Parathyroid adenoma (tissue), 2 donors: ENCODE measurements at regions not wholly inside any gene's neighbourhood (a gene's known extent, or its start where the extent isn't known, plus 50 kb on each side); places are given as distances from the start of the nearest gene placed in this dataset.

Experiments
- H2AFZ ChIP-seq: fragments of 300-600 bp; sonication (generic); one replicate; pipeline ENCODE4 v1.7.0; 2017; ENCODE audit warnings: antibody characterized with exemption, mild to moderate bottlenecking
- H3K27ac ChIP-seq: fragments of 300-600 bp; sonication (generic); one replicate; pipeline ENCODE4 v1.7.0; 2017
- H3K27me3 ChIP-seq: fragments of 300-600 bp; sonication (generic); one replicate; pipeline ENCODE4 v1.7.0; 2017; ENCODE audit warnings: low read length; ENCODE audit not compliant: control insufficient read depth, insufficient read depth
- H3K36me3 ChIP-seq: fragments of 300-600 bp; sonication (generic); one replicate; pipeline ENCODE4 v1.7.0; 2017; ENCODE audit warnings: low read length; ENCODE audit not compliant: control insufficient read depth, insufficient read depth
- H3K4me1 ChIP-seq: fragments of 300-600 bp; sonication (generic); one replicate; pipeline ENCODE4 v1.7.0; 2017; ENCODE audit warnings: control low read depth
- H3K4me2 ChIP-seq: fragments of 300-600 bp; sonication (generic); one replicate; pipeline ENCODE4 v1.7.0; 2017; ENCODE audit warnings: low read length
- H3K4me3 ChIP-seq: fragments of 300-600 bp; sonication (generic); one replicate; pipeline ENCODE4 v1.7.0; 2017; ENCODE audit warnings: low read depth, low read length
- H3K79me2 ChIP-seq: fragments of 300-600 bp; sonication (generic); one replicate; pipeline ENCODE4 v1.7.0; 2017; ENCODE audit warnings: control low read depth
- H3K9ac ChIP-seq: fragments of 300-600 bp; sonication (generic); one replicate; pipeline ENCODE4 v1.7.0; 2017; ENCODE audit warnings: mild to moderate bottlenecking
- H3K9me3 ChIP-seq: fragments of 300-600 bp; sonication (generic); one replicate; pipeline ENCODE4 v1.7.0; 2017; ENCODE audit warnings: low read length; ENCODE audit not compliant: control insufficient read depth
- TF ChIP-seq, protein P1 (sequence below): fragments of 300-600 bp; sonication (generic); IDR thresholded peaks from one replicate; pipeline ENCODE4 v1.7.0; 2017; ENCODE audit warnings: antibody characterized with exemption, mild to moderate bottlenecking
- donor health status: primary hyperparathyroidism.

DNA sequence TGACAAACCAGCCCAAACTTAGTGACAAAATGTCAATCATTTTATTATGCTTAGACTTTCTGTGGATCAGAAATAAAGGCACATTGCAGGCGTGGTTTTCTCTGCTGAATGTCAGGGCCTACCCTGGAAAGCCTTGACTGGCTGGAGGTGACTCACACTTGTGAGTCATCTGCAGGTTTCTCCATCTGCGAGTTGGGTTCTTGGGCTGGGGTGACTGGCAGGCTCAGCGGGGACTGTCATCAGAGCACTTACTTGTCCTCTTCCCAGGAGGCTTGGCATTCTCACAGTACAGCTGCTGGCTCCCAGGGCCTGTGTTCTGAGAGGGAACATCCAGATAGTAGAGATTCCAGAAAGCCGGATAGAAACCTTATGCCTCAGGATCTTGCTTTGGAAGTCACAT is 153.8 kb upstream of the AGA start:
- H2AFZ ChIP-seq = no peak overlapping the region
- no peak overlapping the region for H3K4me2 ChIP-seq
- TF ChIP-seq, protein P1, sequence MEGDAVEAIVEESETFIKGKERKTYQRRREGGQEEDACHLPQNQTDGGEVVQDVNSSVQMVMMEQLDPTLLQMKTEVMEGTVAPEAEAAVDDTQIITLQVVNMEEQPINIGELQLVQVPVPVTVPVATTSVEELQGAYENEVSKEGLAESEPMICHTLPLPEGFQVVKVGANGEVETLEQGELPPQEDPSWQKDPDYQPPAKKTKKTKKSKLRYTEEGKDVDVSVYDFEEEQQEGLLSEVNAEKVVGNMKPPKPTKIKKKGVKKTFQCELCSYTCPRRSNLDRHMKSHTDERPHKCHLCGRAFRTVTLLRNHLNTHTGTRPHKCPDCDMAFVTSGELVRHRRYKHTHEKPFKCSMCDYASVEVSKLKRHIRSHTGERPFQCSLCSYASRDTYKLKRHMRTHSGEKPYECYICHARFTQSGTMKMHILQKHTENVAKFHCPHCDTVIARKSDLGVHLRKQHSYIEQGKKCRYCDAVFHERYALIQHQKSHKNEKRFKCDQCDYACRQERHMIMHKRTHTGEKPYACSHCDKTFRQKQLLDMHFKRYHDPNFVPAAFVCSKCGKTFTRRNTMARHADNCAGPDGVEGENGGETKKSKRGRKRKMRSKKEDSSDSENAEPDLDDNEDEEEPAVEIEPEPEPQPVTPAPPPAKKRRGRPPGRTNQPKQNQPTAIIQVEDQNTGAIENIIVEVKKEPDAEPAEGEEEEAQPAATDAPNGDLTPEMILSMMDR = no peak
- H3K79me2 ChIP-seq = no peaks in the 10 kb centered on the region
- no peak overlapping the region for H3K27ac ChIP-seq
- no peaks in the 10 kb centered on the region for H3K4me1 ChIP-seq
- no peak overlapping the region for H3K4me3 ChIP-seq
- no peaks in the 10 kb centered on the region for H3K9me3 ChIP-seq
- no peaks in the 10 kb centered on the region for H3K27me3 ChIP-seq
- H3K36me3 ChIP-seq = no peaks in the 10 kb centered on the region
- no peak overlapping the region for H3K9ac ChIP-seq

DNA sequence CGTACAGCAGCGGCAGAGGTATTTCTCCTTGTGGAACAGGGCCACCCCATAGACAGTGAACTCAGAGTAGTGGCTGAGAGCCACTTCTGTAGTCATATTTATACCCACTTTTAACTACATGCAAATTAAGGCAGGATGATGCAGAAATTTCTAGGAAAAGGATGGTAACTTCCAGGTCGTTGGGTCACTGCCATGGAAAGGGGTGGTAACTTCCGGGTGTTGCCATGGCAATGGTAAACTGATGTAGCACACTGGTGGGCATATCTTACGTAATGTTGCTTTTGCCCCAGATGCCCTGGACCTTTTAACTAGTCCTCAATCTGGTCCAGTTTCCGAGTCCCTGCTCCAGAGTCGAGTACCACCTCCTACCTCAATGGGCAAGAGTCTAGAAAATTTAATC is 154.8 kb upstream of the AGA start:
- Histone ChIP-seq H3K27ac (no peak overlapping the region), H3K9me3 (no peaks in the 10 kb centered on the region), H3K79me2 (no peaks in the 10 kb centered on the region), H3K4me2 (no peak overlapping the region), H3K27me3 (no peaks in the 10 kb centered on the region), H3K9ac (no peak overlapping the region), H3K4me3 (no peak overlapping the region), H3K4me1 (no peaks in the 10 kb centered on the region), H2AFZ (no peak overlapping the region), H3K36me3 (no peaks in the 10 kb centered on the region)
- TF ChIP-seq, protein P1 = no peak

DNA sequence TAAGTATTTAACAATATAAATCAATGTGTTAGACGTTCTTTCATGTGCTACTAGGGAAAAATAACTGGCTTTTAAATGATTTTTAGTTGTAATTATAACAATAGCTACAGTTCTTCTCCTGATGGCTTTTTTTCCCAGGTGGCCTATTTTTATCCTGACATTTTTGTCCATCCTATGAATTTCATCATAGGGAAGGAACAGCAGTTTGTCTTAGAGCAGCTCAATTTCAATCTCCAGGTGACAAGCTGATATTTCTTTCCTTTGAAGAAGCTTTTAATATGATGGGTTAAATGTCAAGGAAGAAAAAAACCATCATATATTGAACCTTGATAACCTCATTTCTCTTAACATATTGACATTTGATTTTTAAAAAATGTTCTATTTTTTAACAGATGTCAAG is 163.0 kb upstream of the AGA start:
- TF ChIP-seq, protein P1 = no peak
- H2AFZ ChIP-seq = no peak overlapping the region
- no peak overlapping the region for H3K9ac ChIP-seq
- H3K79me2 ChIP-seq = no peaks in the 10 kb centered on the region
- no peak overlapping the region for H3K27ac ChIP-seq
- no peaks in the 10 kb centered on the region for H3K9me3 ChIP-seq
- H3K4me3 ChIP-seq = no peak overlapping the region
- H3K4me1 ChIP-seq = no peaks in the 10 kb centered on the region
- H3K4me2 ChIP-seq = no peak overlapping the region
- H3K27me3 ChIP-seq = no peaks in the 10 kb centered on the region
- no peaks in the 10 kb centered on the region for H3K36me3 ChIP-seq

DNA sequence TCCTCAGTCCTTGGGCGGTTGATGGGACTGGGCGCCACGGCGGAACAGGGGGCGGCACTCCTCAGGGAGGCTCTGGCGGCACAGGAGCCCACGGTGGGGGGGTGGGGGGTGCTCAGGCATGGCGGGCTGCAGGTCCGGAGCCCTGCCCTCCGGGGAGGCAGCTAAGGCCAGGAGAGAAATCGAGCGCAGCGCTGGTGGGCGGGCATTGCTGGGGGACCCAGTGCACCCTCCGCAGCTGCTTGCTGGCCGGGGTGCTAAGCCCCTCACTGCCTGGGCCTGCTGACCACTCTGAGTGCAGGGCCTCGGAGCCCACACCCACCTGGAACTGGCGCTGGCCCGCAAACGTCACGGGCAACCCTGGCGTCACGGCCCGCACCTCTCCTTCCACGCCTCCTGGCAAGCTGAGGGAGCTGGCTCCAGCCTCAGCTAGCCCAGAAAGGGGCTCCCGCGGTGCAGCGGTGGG is 164.9 kb upstream of the AGA start:
- no peak overlapping the region for H3K4me3 ChIP-seq
- no peaks in the 10 kb centered on the region for H3K36me3 ChIP-seq
- no peak overlapping the region for H3K9ac ChIP-seq
- H3K4me2 ChIP-seq = no peak overlapping the region
- TF ChIP-seq, protein P1 = no peak
- H3K79me2 ChIP-seq = no peaks in the 10 kb centered on the region
- no peaks in the 10 kb centered on the region for H3K4me1 ChIP-seq
- H3K27ac ChIP-seq = no peak overlapping the region
- no peaks in the 10 kb centered on the region for H3K9me3 ChIP-seq
- H2AFZ ChIP-seq = no peak overlapping the region
- no peaks in the 10 kb centered on the region for H3K27me3 ChIP-seq

DNA sequence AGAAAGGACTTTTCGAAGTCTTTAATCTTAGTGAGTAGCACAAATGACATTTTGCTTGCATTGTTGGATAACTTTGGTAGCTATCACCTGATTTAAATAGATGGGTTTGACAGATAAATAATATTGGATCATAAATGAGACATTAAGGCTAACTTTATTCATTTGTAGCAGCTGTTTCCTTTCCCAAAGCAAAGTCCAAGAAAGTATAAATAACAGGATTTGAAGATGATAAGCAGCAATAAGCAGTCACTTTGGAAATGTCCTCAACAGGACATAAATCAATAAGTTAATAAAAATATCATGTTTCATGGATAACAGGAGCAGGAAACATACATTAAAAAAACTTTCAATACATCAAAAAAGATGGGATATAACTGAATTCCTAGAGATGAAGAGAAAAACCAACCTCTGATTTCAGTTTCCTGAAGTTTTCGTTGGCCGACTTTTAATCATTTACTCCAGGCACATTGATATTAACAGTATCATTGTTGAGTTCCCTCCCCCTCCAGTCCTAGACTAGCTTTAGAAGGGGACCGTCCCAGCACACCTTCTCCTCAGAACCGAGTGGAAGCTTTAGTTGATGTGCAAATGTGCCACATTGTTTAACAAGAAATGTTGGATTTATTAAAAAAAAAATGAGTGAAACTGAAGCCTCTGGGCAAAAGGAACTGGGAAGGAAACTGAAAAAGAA is 169.9 kb upstream of the AGA start:
- no peak overlapping the region for H3K4me3 ChIP-seq
- H3K36me3 ChIP-seq = no peaks in the 10 kb centered on the region
- H3K79me2 ChIP-seq = no peaks in the 10 kb centered on the region
- H3K4me1 ChIP-seq = no peaks in the 10 kb centered on the region
- no peak overlapping the region for H3K4me2 ChIP-seq
- TF ChIP-seq, protein P1 = no peak
- H3K9me3 ChIP-seq = no peaks in the 10 kb centered on the region
- H3K27ac ChIP-seq = no peak overlapping the region
- no peak overlapping the region for H2AFZ ChIP-seq
- H3K9ac ChIP-seq = no peak overlapping the region
- H3K27me3 ChIP-seq = no peaks in the 10 kb centered on the region
